SK-N-MC (cell line): ENCODE measurements at regions not wholly inside any gene's neighbourhood (a gene's known extent, or its start where the extent isn't known, plus 50 kb on each side); places are given as distances from the start of the nearest gene placed in this dataset.

ENCODE experiments used
- EZH2 ChIP-seq: fragments of 200-600 bp; sonication (generic); IDR thresholded peaks from one replicate; pipeline ENCODE4 v1.6.1; 2017; ENCODE audit warnings: antibody characterized with exemption
- POLR2AphosphoS5 ChIP-seq: IDR thresholded peaks from 2 replicates; pipeline ENCODE4 v1.6.1; 2012; ENCODE audit warnings: mild to moderate bottlenecking, low read depth, low read length, borderline replicate concordance

GRCh38 chr10:33863352-33863751 is 528.9 kb upstream of the NRP1 start:
- no peak for TF ChIP-seq POLR2AphosphoS5
- no peak for TF ChIP-seq EZH2
